AG08395 (cell line): ENCODE measurements at regions not wholly inside any gene's neighbourhood (a gene's known extent, or its start where the extent isn't known, plus 50 kb on each side); places are given as distances from the start of the nearest gene placed in this dataset.

Source experiments
- DNase-seq: peaks from one replicate; pipeline ENCODE4 v3.0.0; 2012; ENCODE audit warnings: mixed read lengths, low spot score

GRCh38 chr6:140108167-140108566 is 733.7 kb upstream of the CITED2 start:
- no peak for DNase-seq

GRCh38 chr6:140107216-140107615 is 732.8 kb upstream of the CITED2 start:
- no peak for DNase-seq

GRCh38 chr6:140105857-140106256 is 731.4 kb upstream of the CITED2 start:
- no peak for DNase-seq

GRCh38 chr6:140105241-140105640 is 730.8 kb upstream of the CITED2 start:
- DNase-seq: no peak

GRCh38 chr6:140101818-140102217 is 727.4 kb upstream of the CITED2 start:
- DNase-seq: no peak

GRCh38 chr6:140101367-140101766 is 726.9 kb upstream of the CITED2 start:
- DNase-seq: peak; percentile 25

- no peak for DNase-seq
These were observed 721.1 kb upstream of the CITED2 start for GRCh38 chr6:140095532-140095931.

- no peak for DNase-seq
These were observed 717.4 kb upstream of the CITED2 start for GRCh38 chr6:140091895-140092294.

GRCh38 chr6:140090871-140091270 is 716.4 kb upstream of the CITED2 start:
- DNase-seq: no peak

- DNase-seq: no peak
These were observed 708.9 kb upstream of the CITED2 start for GRCh38 chr6:140083375-140083774.

- DNase-seq: peak; percentile 32
These were observed 708.4 kb upstream of the CITED2 start for GRCh38 chr6:140082867-140083297.

GRCh38 chr6:140079328-140079727 is 704.9 kb upstream of the CITED2 start:
- no peak for DNase-seq

- peak; percentile 79 for DNase-seq
These were observed 704.2 kb upstream of the CITED2 start for GRCh38 chr6:140078561-140079125.

GRCh38 chr6:140077827-140078560 is 703.5 kb upstream of the CITED2 start:
- DNase-seq: no peak

GRCh38 chr6:140076105-140076504 is 701.7 kb upstream of the CITED2 start:
- no peak for DNase-seq

- DNase-seq: no peak
These were observed 699.0 kb upstream of the CITED2 start for GRCh38 chr6:140073456-140073855.

- DNase-seq: peak; percentile 26
These were observed 697.2 kb upstream of the CITED2 start for GRCh38 chr6:140071601-140072062.

GRCh38 chr6:140070846-140071473 is 696.5 kb upstream of the CITED2 start:
- peak; percentile 41 for DNase-seq

GRCh38 chr6:140069576-140069975 is 695.1 kb upstream of the CITED2 start:
- DNase-seq: no peak

GRCh38 chr6:140068801-140069200 is 694.4 kb upstream of the CITED2 start:
- no peak for DNase-seq

GRCh38 chr6:140064366-140064765 is 689.9 kb upstream of the CITED2 start:
- DNase-seq: no peak

- no peak for DNase-seq
These were observed 688.6 kb upstream of the CITED2 start for GRCh38 chr6:140063021-140063399.
